ENCODE measurements at regions not wholly inside any gene's neighbourhood (a gene's known extent, or its start where the extent isn't known, plus 50 kb on each side); places are given as distances from the start of the nearest gene placed in this dataset.

DNA sequence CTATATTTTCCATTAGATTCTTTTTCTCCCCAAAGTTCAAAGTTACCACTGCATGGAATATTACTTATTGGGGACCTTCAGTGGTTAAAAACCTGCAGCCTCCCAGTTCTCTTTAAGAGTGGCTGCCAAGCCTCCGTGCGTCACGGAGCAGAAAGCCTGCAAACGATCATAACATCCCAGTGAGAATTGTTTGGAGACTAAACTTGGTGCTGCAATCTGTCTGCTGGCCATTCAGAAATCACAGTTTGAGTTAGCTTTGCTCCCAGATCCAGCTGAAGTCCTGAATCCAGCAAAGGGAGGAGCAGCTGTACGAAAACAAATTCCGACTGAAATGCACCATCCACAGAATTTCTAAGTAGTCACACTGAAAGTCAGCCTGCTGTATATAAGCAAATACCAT is 213.5 kb upstream of the PDE10A start:
- no peak for DNase-seq (ENCODE audit: low read depth)

DNA sequence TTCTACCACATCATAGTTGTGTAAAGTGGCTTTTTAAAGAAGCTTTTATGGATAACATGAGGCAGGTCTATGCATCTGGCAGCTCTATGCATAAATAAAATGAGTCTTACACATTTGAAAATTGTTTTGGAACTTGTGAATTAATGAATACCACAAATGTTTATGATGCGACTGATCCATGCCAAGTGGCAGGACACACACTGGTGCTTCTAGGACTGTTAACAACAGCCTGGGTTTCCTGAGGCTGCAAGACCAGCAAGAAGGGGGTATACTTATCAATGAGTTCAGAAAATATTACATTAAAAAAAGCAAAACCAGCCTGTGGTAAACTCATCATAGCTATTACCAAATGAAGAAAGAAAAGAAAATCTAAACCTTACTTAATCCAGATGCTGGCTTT is 212.9 kb upstream of the PDE10A start:
- no peak for DNase-seq (ENCODE audit: low read depth)

DNA sequence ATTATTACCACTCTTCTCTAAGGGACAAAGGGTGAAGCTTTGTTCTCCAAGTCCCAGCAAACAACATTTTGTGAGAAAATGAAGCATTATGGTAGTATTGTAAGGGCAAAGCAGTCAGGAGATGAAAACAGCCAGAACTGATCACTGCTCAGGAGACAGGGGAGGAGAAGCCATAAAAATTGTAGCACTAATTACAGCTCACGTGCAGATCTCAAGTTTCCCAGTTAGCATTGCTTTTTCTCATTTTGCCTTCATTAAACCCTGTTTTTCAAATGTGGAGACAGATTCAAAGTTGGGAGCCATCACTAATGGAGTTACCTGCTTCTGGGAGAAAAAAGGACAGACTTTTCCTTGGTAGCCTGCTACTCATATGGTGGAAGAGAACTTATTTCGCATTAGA is 210.9 kb upstream of the PDE10A start:
- no peak for DNase-seq (ENCODE audit: low read depth)

DNA sequence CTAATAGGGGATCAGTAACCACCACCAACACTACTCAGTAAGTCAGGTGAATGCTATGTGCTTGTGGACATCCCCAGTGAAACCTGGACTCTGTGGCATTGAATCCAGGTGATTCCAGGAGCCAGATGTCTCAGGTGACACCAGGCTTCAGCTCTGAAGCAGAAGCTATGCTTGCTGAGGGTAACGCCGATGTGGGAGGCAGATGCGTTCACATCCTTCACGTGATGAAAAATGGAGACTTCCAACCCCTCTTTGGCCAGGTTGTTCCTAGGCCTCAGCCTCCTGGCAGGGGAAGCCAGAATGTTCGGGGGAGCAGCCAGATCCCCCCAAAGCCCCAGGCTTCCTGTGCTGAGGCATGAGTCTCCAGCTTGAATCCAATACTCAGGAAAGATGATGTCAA is 209.8 kb upstream of the PDE10A start:
- DNase-seq (ENCODE audit: low read depth) = no peak

DNA sequence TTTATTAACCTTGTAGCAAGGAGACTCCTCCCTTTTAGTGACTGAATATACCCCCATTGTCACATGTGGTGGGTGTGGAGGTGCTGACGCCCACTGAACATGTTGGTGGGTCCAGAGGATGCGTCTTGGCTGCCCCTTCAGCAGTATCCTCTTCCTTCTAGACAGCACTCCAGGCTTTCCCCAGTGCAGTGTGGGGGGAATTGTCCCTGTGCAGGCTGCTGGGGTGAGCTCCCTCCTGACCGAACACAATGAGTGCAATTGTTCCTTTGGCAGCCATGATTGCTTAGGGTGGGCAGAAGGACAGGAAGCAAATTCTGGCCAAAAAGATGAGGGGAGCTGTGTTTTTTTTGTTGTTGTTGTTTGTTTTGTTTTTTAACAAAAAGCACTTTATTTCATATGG is 209.3 kb upstream of the PDE10A start:
- no peak for DNase-seq (ENCODE audit: low read depth)

DNA sequence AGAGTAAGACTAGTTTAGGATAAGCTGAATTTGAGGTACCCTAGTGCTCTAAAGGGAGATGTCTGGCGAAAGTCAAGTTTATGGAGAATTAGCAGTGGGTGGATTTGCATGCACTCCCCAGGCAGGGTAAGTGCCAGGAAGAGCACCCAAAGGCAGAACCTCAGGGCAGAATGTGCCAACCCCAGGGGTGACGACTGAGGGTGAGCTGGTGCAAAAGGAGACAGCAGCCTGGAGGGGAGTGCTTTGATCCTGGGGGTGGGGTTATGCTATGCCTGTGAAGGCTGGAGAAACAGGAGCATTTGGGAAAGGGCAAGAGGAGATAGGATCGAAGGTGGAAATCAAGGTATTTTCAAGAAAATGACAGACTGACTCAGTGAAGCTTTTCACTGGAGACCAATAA is 208.5 kb upstream of the PDE10A start:
- DNase-seq (ENCODE audit: low read depth) = no peak

DNA sequence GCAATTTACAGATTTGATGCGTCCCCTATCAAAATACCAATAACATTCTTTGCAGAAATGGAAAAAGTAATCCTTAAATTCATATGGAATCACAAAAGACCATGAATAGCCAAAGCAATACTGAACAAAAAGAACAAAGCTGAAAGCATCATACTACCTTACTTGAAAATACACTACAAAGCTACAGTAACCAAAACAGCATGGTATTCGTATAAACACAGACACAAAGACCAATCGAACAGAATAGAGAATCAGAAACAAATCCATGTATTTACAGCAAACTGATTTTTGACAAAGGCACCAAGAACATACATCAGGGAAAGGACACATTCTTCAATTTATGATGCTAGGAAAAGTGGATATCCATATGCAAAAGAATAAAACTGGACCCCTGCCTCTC is 206.5 kb upstream of the PDE10A start:
- DNase-seq (ENCODE audit: low read depth) = no peak

DNA sequence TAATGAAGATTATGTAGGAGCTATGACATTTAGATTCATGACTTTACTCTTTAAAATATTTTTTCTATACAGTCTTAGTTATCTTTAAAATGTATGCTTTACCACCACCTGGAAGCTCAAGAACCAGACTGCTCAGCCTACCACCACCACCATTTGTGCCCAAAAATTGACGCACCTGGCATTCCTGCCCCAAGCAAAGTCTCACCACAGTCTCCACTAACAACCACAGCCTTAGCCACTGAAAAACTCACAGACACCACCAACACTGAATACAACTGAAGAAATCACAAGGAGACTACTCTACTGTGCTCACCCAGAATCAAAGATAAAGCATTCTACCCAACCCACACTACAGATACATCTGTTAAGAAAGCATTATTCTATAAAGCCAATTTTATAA is 201.9 kb upstream of the PDE10A start:
- no peak for DNase-seq (ENCODE audit: low read depth)

DNA sequence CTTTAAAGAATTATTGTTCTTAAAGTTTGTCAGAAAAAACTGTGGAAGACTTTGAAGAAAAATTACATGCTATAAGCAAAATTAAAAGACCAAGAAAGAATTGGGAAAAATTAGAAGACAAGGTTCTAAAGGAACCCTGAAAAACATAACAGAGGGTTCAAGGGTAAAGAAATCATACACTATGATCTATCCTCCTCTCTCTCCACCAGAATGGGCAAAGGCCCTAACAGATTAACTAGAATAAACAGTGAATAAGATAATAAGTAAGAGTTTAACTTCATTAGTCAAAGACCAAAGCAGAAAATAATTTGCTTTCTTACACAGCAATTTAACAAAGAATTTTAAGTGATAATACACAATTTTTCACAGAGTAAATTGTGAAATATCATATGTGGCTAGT is 201.2 kb upstream of the PDE10A start:
- DNase-seq (ENCODE audit: low read depth) = no peak

DNA sequence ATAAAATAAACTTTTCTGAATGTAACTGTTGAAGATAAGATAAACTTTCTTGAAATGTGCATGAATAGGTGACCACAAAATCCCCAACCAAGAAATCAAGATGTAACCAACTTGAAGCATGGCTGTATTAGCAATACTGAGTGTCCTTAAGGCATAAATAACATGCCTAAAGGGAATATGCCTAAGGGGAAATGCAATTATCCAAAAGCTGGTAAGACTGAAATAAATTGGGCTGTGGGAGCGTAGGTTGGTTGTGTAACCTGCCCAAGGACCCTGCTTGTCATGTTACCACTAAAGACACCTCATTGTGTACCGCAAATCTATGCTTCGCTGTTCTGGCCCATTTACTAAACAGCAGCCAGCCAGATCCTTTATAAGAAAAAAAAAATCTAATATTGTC is 200.8 kb upstream of the PDE10A start:
- DNase-seq (ENCODE audit: low read depth) = no peak

DNA sequence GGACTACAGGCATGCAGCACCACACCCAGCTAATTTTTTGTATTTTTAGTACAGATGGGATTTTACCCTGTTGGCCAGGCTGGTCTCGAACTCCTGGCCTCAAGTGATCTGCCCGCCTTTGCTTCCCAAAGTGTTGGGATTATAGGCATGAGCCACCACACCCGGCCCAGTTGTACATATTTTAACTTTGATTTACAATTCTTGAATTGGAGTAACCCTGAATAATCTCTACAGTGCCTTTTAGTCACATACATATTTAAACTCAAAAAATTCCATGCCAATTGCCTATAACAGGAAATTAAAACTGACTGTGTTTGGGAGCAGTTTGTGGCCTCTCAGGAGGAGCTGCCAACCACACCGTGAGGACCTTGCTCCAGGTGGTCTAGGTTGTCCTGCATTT is 199.8 kb upstream of the PDE10A start:
- no peak for DNase-seq (ENCODE audit: low read depth)

DNA sequence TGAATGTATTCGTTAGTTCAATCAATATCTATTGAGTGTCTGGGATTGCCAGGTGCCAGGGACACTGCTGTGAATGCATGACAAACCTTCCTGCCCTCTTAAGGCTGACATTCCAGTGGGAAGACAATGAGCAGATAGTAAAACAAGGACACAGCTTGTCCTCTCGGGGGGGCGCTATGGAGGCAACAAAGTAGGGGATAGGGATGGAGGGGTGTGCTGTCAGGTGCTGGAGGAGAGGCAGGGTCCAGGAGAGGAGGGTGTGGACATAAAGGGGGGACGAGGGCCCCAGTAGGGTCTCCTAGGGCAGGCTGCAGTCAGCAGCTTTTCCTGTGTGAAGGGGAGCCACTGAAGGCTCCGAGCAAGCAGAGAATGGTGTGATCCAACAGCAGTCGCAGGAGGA is 198.2 kb upstream of the PDE10A start:
- DNase-seq (ENCODE audit: low read depth) = no peak

DNA sequence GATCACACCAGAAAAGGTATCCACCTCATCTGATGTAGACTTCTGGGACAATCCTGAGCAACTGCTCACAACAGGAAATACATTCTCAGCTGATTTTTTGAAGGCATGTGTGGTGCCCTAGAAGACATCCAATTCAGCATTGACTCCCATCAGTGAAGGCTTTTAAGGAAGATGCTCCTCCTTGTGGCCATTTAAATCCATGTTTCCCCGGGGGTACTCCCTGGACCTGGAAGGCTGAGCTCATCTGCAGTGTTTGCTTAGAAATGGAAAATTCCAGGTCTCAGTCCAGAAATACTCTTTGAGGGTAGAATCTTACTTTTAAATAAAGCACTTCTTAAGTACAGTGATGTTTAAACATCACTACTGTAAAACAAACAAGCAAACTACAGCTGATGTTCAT is 195.5 kb upstream of the PDE10A start:
- DNase-seq (ENCODE audit: low read depth) = no peak

DNA sequence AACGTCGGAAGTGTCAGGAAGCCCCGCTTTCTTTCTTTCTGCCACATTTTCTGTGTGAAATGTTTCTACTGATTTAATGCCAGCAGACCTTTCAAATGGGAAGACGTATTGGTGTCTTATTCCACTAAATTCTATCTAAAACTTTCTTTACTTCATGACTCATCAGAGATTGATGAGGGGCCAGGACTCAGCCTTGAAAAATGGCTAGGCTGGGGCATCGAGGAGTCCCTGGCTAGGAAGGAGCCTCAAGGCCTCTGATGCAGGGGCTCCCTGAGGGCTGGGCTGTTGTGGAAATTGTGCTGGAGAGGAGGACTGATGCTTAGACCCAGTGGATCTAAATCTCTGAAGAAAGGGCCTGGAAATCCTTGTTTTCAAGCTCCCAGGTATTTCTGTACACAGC is 192.8 kb upstream of the PDE10A start:
- DNase-seq (ENCODE audit: low read depth) = no peak

DNA sequence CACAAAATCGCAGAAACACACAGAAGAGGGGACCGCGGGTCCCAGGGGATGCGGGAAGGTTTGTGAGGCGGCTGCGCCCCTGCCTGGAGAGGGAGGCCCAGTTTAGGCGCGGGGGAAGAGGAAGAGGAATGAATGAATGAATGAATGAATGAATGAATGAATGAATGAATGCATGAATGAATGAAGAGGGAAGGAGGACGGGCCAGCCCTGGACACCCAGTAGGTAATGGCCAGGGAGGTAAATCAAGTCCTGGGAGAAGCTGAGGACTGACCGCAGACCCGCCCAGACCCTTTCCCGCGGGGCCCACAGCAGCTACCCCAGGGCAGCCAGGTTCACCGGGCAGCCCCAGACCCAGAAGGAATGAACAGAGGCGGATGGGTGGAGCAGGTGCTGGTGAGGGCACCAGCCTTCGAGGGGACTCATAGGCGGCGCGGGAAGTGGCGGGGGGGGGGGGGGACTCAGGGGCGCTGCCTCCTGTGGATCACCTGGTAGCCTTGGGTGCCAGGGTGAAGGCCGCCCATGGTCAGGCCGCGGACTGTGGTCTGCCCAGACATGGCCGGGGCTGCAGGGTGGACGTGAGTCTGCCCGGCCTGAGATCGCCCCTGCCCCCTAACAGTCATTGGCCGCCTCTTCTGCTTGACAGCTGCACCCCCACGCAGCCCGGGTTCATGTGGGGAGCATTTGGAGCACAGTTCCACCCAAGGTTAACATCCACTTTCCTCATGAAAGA is 192.0 kb upstream of the PDE10A start:
- DNase-seq (ENCODE audit: low read depth) = no peak

DNA sequence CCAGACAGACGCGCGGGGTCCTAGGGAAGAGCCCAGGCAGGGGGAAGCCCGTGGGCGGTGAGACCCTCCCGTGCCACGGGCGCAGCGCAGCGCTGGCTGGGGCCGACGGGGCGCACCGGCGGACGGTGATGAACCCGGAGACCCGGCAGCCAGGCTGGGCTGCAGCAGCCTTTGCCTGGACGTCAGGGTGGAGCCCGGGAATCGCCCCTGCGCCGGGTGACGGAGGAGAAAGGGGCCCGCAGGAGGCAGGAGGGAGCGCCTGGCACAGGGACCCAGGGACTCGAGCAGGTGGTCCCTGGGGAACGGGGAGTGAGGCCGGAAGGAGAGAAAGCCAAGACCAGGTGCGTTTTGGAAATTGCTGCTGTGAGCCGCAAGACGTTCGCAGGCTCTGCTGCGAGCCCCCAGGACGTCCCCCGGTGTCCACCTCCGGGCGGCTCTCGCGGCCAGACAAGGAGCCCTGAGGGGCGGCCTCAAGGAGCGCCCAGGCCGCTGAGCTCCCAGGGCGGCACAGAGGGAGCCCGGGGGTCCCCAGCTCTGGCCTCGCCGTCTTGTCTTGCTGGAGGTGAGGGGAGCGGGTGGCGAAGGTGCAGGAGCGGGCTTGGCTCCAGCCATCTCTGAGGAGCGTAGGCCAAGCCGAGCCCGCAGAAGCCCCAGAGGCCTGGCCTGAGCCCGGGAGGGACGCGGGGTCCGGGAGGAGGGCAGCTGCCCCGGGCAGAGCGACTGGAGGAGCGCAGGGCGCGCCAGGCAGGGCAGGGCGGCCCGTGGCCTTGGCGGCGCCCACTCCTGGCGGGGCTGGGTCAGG is 191.2 kb upstream of the PDE10A start:
- no peak for DNase-seq (ENCODE audit: low read depth)

DNA sequence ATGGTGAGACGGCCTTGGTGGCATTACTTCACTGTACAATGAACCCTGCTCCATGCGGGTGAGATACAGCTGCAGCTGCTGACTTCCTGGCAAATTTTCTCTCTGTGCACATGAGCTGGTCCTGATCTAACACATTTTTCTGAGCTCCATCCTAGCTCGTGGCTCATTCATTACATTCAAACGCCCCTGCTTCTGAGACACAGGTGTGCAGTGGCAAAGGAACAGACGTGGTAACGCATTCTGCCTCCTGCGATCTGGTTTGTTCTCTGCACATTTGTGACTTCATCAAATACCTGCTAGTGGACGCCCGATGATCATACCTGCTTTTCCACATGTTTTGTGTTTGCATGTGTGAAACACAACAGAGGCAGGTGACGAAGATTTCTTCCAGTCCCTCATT is 189.6 kb upstream of the PDE10A start:
- no peak for DNase-seq (ENCODE audit: low read depth)

DNA sequence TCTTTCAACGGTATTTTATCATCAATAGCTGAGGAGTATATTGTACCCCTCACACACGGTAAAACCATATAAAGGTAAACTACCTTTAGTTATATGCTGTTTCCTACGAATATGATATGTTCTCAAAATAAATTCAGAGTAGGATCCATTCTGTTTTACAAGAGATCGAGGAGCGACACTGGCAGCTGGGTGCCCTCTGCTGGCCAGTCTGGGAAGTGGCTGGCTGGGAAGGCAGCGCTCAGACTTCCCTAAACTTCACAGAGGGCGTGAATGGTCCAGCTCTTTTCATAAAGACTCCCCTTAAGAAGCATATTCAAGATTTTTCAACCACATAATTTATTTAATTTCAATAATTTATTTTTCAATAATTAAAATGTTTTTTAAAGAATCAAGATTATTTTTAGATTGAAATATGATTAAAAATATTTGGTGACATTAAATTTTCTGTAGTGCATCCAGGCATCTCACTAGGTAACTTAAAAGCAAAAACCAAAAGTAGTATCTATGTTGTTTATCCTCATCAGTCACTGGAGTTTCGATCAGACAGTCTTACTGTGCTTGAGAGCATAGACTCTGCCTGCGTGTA is 187.5 kb upstream of the PDE10A start:
- peak; percentile 29 for DNase-seq (ENCODE audit: low read depth)

DNA sequence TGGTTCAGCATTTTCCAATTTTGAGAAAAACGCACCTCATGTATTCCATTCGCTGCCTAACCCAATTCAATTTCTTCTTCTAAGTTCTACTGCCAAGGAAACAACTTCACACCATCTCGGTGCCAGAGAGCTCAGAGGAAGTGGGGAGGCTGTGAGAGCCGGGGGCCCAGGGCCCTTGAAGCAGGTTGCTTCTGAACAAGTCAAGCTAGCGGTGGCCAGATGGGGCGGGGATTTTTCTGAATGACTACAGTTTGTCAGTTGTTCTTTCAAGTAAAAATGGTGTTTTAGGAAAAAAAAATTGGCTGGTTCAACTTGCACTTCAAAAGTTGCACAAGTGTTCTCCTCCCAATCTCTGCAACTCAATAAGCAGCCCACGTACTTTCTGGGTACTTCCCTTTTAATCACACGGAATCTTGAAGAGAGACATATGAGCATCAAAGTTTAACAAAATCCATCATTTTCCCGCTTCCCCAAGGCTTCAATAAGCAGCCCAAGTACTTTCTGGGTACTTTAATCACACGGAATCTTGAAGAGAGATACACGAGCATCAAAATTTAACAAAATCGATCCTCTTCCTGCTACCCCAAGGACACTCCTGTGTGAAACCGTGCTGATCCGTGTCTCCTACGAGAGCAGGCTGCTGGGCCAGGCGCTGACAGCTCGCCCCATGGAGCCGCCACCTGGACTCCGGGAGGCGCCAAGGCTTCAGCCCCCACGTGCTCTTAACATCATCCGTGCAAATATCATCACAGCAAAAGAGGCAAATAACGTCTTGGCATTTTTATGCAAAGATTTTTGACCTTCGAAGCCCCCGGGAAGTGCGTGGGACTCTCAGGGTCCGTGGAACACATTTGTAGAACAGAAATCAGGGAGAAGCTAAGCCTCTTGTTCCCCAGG is 186.7 kb upstream of the PDE10A start:
- no peak for DNase-seq (ENCODE audit: low read depth)

DNA sequence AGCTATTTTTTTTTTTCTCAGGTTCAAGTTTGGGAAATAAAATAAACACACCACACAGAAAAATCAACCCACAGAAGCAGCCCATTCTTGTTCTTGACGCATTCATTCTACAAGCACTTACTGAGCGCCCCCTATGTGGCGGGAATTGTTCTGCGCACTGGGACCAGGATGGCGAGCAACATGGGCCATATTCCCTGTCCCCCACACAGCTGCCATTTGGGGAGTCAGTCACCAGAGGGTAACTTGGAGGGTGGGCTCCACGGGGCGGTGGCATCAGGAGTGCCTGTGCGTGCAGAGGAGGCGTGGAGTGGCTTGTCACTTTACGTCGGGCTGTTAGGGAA is 185.0 kb upstream of the PDE10A start:
- DNase-seq (ENCODE audit: low read depth) = no peak

DNA sequence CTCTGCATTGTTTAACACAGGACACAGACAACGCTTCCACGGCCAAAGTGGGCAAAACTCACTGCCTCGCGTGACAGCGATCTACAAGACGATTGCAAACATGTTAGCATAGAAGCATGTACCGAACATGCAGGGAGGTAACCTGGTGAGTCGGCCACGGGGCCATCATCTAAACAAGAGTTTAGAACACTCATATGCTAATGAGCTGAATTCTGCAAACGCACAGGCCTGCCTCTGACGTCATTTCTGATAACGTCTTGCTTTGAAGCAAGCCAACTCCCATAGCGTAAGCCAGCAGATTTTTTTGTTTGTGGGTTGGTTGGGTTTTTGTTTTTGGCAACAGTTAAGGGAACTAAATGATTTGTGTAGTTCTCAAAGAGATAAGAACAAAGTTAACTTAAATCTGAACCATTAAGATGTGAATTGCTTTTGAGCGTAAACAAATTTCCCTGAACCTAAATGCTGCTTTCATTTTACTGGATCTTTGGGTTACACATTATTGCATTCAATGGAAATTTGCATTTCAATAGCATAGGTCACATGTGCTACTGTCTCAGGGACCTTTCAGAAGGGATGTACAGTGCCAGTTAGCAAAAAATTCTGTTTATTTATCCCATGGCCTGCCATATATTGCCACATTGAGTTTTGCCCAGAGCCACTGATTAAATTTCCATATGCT is 184.5 kb upstream of the PDE10A start:
- no peak for DNase-seq (ENCODE audit: low read depth)

All from CMK (cell line).